Large intestine (tissue), 3 donors: ENCODE measurements at regions not wholly inside any gene's neighbourhood (a gene's known extent, or its start where the extent isn't known, plus 50 kb on each side); places are given as distances from the start of the nearest gene placed in this dataset.

Experiments
- DNase-seq, 2 donors: peaks; one replicate each; pipeline versions ENCODE4 v3.0.0 to v3.0.0-alpha.2; 2013
- H3K27ac ChIP-seq: one replicate; pipeline ENCODE4 v1.5.1; 2013; ENCODE audit warnings: low read length
- H3K27me3 ChIP-seq: 2 replicates; pipeline ENCODE4 v1.6.1; 2013; ENCODE audit warnings: low read length; ENCODE audit not compliant: control insufficient read depth, insufficient read depth
- H3K36me3 ChIP-seq: 2 replicates; pipeline ENCODE4 v1.6.1; 2013; ENCODE audit warnings: low read length; ENCODE audit not compliant: control insufficient read depth, insufficient read depth
- H3K4me1 ChIP-seq: one replicate; pipeline ENCODE4 v1.6.1; 2013; ENCODE audit warnings: low read length; ENCODE audit not compliant: control insufficient read depth, insufficient read depth
- H3K4me3 ChIP-seq: one replicate; pipeline ENCODE4 v1.5.1; 2013; ENCODE audit warnings: low read length
- H3K9me3 ChIP-seq: one replicate; pipeline ENCODE4 v1.6.1; 2013; ENCODE audit warnings: mild to moderate bottlenecking, low read depth, low read length, moderate library complexity; ENCODE audit not compliant: control insufficient read depth
- WGBS: methylation state at CpG from one replicate; pipeline ENCODE4 v1.1.5; 2013; ENCODE audit warnings: low lambda C conversion rate; ENCODE audit not compliant: insufficient coverage; 5-methylcytosine and 5-hydroxymethylcytosine counted together

GRCh38 chr12:46050805-46051204, 60.4 kb upstream of the SCAF11 start:
- Histone ChIP-seq H3K27ac (no peak overlapping the region), H3K9me3 (peaks cover 15% of the 10 kb centered on the region)

GRCh38 chr12:46049665-46050064, 59.3 kb upstream of the SCAF11 start:
- no peak overlapping the region for H3K4me3 ChIP-seq
- H3K27me3 ChIP-seq = no peaks in the 10 kb centered on the region
- H3K9me3 ChIP-seq = peaks cover 18% of the 10 kb centered on the region
- H3K36me3 ChIP-seq = no peaks in the 10 kb centered on the region
- no peak for DNase-seq
- H3K27ac ChIP-seq = no peak overlapping the region
- WGBS = no CpG with 5 or more reads among the region's 2 CpGs
- no peaks in the 10 kb centered on the region for H3K4me1 ChIP-seq

More at GRCh38 chr12:46050805-46051204, 60.4 kb upstream of the SCAF11 start:
- H3K27me3 ChIP-seq = no peaks in the 10 kb centered on the region
- H3K36me3 ChIP-seq = no peaks in the 10 kb centered on the region
- no peak overlapping the region for H3K4me3 ChIP-seq
- H3K4me1 ChIP-seq = no peaks in the 10 kb centered on the region
- no peak for DNase-seq

- Histone ChIP-seq H3K27ac (no peak overlapping the region), H3K4me3 (no peak overlapping the region), H3K9me3 (peaks cover 14% of the 10 kb centered on the region), H3K27me3 (no peaks in the 10 kb centered on the region), H3K4me1 (no peaks in the 10 kb centered on the region), H3K36me3 (no peaks in the 10 kb centered on the region)
- WGBS = 100% methylated on average over 1 of the region's 1 CpG
- DNase-seq = no peak
Observed at GRCh38 chr12:46046436-46046835, 56.1 kb upstream of the SCAF11 start.

GRCh38 chr12:46043972-46044520, 53.7 kb upstream of the SCAF11 start:
- DNase-seq = no peak
- no peaks in the 10 kb centered on the region for H3K27me3 ChIP-seq
- no peak overlapping the region for H3K4me3 ChIP-seq
- peaks cover 9% of the 10 kb centered on the region for H3K9me3 ChIP-seq
- H3K4me1 ChIP-seq = no peaks in the 10 kb centered on the region
- H3K36me3 ChIP-seq = no peaks in the 10 kb centered on the region
- WGBS = no CpG with 5 or more reads among the region's 1 CpG
- H3K27ac ChIP-seq = no peak overlapping the region
